GM12873 (cell line): ENCODE measurements at regions not wholly inside any gene's neighbourhood (a gene's known extent, or its start where the extent isn't known, plus 50 kb on each side); places are given as distances from the start of the nearest gene placed in this dataset.

Source experiments
- TF ChIP-seq, protein P1 (sequence below): IDR thresholded peaks from 2 replicates; pipeline ENCODE4 v1.5.1; 2012; ENCODE audit warnings: low read depth, mild to moderate bottlenecking, moderate library complexity, low read length, control low read depth; ENCODE audit not compliant: insufficient read depth; ENCODE audit errors: missing control alignments

- TF ChIP-seq, protein P1, sequence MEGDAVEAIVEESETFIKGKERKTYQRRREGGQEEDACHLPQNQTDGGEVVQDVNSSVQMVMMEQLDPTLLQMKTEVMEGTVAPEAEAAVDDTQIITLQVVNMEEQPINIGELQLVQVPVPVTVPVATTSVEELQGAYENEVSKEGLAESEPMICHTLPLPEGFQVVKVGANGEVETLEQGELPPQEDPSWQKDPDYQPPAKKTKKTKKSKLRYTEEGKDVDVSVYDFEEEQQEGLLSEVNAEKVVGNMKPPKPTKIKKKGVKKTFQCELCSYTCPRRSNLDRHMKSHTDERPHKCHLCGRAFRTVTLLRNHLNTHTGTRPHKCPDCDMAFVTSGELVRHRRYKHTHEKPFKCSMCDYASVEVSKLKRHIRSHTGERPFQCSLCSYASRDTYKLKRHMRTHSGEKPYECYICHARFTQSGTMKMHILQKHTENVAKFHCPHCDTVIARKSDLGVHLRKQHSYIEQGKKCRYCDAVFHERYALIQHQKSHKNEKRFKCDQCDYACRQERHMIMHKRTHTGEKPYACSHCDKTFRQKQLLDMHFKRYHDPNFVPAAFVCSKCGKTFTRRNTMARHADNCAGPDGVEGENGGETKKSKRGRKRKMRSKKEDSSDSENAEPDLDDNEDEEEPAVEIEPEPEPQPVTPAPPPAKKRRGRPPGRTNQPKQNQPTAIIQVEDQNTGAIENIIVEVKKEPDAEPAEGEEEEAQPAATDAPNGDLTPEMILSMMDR, result no peak
These were observed 227.9 kb downstream of the IRF8 start for GRCh38 chr16:86126891-86127290.

- TF ChIP-seq, protein P1, result no peak
These were observed 228.4 kb downstream of the IRF8 start for GRCh38 chr16:86127366-86127765.

GRCh38 chr16:86128246-86128645 lies 229.3 kb downstream of the IRF8 start:
- TF ChIP-seq, protein P1, result no peak

DNA sequence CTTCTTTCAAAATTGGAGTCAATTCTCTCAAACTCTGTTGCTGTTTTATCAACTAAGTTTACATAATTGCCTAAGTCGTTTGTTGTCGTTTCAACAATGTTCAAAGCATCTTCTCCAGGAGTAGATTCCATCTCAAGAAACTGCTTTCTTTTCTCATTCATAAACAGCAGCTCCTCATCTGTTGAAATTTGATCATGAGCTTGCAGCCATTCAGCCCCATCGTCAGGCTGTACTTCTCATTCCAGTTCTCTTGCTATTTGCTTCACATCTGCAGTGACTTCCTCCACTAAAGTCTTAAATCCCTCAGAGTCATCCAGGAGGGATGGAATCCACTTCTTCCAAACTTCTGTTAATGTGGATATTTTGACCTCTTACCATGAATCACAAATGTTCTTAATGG lies 230.6 kb downstream of the IRF8 start:
- TF ChIP-seq, protein P1, result no peak

- TF ChIP-seq, protein P1, result no peak
These were observed 234.4 kb downstream of the IRF8 start for GRCh38 chr16:86133377-86133776.

GRCh38 chr16:86133847-86134375 lies 234.9 kb downstream of the IRF8 start:
- TF ChIP-seq, protein P1, result no peak

GRCh38 chr16:86134802-86135461 lies 236.0 kb downstream of the IRF8 start:
- TF ChIP-seq, protein P1, result no peak
